K562 (cell line): ENCODE measurements at regions not wholly inside any gene's neighbourhood (a gene's known extent, or its start where the extent isn't known, plus 50 kb on each side); places are given as distances from the start of the nearest gene placed in this dataset.

ENCODE experiments used
- C11orf30 ChIP-seq: fragments of 450-650 bp; IDR thresholded peaks from 2 replicates; pipeline ENCODE4 v1.6.1; 2016; ENCODE audit warnings: low read depth, mild to moderate bottlenecking
- CBX1 ChIP-seq: sonication (generic); IDR thresholded peaks from 2 replicates; pipeline ENCODE4 v1.6.1; 2016; ENCODE audit warnings: antibody characterized with exemption, low read depth, mild to moderate bottlenecking
- CCAR2 ChIP-seq: fragments of 200-400 bp; formaldehyde crosslinking; IDR thresholded peaks from 2 replicates; pipeline ENCODE4 v1.6.1; 2017; ENCODE audit warnings: mild to moderate bottlenecking, low read depth, low read length
- DEAF1 ChIP-seq: fragments of 450-650 bp; formaldehyde crosslinking; IDR thresholded peaks from 2 replicates; pipeline ENCODE4 v1.4.0; 2020; ENCODE audit warnings: mild to moderate bottlenecking, moderate library complexity
- DNMT1 ChIP-seq: fragments of 450-650 bp; IDR thresholded peaks from 2 replicates; pipeline ENCODE4 v1.6.1; 2016; ENCODE audit warnings: antibody characterized with exemption, mild to moderate bottlenecking
- EWSR1 ChIP-seq: fragments of 450-650 bp; IDR thresholded peaks from 2 replicates; pipeline ENCODE4 v1.6.1; 2018; ENCODE audit warnings: borderline replicate concordance, mild to moderate bottlenecking, low read depth, moderate library complexity; ENCODE audit not compliant: partially characterized antibody
- JUN ChIP-seq, 2 experiments: sonication (generic) in 1 of 2; formaldehyde crosslinking in 1 of 2; IDR thresholded peaks; 2 replicates each; pipeline versions ENCODE4 v1.6.1 to v1.8.0; 2012 to 2022; ENCODE audit warnings: borderline replicate concordance in 2 of 2, mild to moderate bottlenecking in 2 of 2, improper control_type of control experiment in 1 of 2, low read depth in 1 of 2, low read length in 1 of 2, missing genetic modification reagents in 1 of 2
- POLR2AphosphoS5 ChIP-seq: IDR thresholded peaks from 2 replicates; pipeline ENCODE4 v1.6.1; 2011; ENCODE audit warnings: mild to moderate bottlenecking, low read depth, low read length, moderate library complexity; ENCODE audit not compliant: control insufficient read depth, insufficient read depth
- TEAD4 ChIP-seq, 2 experiments: sonication (generic) in 1 of 2; formaldehyde crosslinking in 1 of 2; IDR thresholded peaks; 2 replicates each; pipeline versions ENCODE4 v1.6.1 to v1.8.0; 2012 to 2022; ENCODE audit warnings: borderline replicate concordance in 1 of 2, inconsistent platforms in 1 of 2, low read length in 1 of 2, mild to moderate bottlenecking in 1 of 2, missing genetic modification reagents in 1 of 2
- ZNF263 ChIP-seq: sonication (generic); formaldehyde crosslinking; IDR thresholded peaks from 2 replicates; pipeline ENCODE4 v1.8.0; 2022; ENCODE audit warnings: mild to moderate bottlenecking, missing genetic modification reagents, borderline replicate concordance
- ZNF316 ChIP-seq: fragments of 450-650 bp; IDR thresholded peaks from 2 replicates; pipeline ENCODE4 v1.6.1; 2016
- TF ChIP-seq, protein P1 (sequence below): fragments of 200-600 bp; sonication (generic); IDR thresholded peaks from one replicate; pipeline ENCODE4 v1.6.1; 2012; ENCODE audit warnings: mild to moderate bottlenecking, low read depth, low read length, inconsistent platforms

DNA sequence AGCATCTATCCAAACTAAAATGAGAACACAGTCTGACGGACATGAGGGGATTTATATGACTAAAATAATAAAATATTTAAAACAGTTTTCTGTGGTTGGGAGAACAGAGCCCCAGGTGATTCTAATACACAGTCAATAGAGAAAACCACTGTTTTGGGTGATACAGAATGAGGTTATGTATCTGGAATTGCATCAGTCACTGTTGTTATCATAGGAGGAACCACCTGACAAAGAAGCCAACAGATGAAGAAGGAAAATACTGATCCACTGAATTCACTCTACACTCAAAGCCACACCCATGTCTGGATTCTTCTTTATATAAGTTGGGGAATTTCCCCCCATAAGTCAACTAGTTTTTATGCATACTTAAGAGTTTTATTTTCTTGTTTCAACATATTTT, 799.0 kb downstream of the TLR4 start (continued):
- TF ChIP-seq, protein P1, sequence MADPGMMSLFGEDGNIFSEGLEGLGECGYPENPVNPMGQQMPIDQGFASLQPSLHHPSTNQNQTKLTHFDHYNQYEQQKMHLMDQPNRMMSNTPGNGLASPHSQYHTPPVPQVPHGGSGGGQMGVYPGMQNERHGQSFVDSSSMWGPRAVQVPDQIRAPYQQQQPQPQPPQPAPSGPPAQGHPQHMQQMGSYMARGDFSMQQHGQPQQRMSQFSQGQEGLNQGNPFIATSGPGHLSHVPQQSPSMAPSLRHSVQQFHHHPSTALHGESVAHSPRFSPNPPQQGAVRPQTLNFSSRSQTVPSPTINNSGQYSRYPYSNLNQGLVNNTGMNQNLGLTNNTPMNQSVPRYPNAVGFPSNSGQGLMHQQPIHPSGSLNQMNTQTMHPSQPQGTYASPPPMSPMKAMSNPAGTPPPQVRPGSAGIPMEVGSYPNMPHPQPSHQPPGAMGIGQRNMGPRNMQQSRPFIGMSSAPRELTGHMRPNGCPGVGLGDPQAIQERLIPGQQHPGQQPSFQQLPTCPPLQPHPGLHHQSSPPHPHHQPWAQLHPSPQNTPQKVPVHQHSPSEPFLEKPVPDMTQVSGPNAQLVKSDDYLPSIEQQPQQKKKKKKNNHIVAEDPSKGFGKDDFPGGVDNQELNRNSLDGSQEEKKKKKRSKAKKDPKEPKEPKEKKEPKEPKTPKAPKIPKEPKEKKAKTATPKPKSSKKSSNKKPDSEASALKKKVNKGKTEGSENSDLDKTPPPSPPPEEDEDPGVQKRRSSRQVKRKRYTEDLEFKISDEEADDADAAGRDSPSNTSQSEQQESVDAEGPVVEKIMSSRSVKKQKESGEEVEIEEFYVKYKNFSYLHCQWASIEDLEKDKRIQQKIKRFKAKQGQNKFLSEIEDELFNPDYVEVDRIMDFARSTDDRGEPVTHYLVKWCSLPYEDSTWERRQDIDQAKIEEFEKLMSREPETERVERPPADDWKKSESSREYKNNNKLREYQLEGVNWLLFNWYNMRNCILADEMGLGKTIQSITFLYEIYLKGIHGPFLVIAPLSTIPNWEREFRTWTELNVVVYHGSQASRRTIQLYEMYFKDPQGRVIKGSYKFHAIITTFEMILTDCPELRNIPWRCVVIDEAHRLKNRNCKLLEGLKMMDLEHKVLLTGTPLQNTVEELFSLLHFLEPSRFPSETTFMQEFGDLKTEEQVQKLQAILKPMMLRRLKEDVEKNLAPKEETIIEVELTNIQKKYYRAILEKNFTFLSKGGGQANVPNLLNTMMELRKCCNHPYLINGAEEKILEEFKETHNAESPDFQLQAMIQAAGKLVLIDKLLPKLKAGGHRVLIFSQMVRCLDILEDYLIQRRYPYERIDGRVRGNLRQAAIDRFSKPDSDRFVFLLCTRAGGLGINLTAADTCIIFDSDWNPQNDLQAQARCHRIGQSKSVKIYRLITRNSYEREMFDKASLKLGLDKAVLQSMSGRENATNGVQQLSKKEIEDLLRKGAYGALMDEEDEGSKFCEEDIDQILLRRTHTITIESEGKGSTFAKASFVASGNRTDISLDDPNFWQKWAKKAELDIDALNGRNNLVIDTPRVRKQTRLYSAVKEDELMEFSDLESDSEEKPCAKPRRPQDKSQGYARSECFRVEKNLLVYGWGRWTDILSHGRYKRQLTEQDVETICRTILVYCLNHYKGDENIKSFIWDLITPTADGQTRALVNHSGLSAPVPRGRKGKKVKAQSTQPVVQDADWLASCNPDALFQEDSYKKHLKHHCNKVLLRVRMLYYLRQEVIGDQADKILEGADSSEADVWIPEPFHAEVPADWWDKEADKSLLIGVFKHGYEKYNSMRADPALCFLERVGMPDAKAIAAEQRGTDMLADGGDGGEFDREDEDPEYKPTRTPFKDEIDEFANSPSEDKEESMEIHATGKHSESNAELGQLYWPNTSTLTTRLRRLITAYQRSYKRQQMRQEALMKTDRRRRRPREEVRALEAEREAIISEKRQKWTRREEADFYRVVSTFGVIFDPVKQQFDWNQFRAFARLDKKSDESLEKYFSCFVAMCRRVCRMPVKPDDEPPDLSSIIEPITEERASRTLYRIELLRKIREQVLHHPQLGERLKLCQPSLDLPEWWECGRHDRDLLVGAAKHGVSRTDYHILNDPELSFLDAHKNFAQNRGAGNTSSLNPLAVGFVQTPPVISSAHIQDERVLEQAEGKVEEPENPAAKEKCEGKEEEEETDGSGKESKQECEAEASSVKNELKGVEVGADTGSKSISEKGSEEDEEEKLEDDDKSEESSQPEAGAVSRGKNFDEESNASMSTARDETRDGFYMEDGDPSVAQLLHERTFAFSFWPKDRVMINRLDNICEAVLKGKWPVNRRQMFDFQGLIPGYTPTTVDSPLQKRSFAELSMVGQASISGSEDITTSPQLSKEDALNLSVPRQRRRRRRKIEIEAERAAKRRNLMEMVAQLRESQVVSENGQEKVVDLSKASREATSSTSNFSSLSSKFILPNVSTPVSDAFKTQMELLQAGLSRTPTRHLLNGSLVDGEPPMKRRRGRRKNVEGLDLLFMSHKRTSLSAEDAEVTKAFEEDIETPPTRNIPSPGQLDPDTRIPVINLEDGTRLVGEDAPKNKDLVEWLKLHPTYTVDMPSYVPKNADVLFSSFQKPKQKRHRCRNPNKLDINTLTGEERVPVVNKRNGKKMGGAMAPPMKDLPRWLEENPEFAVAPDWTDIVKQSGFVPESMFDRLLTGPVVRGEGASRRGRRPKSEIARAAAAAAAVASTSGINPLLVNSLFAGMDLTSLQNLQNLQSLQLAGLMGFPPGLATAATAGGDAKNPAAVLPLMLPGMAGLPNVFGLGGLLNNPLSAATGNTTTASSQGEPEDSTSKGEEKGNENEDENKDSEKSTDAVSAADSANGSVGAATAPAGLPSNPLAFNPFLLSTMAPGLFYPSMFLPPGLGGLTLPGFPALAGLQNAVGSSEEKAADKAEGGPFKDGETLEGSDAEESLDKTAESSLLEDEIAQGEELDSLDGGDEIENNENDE, result no peak
- TF ChIP-seq DEAF1 (CRISPR knock-in tag) (no peak), CCAR2 (no peak), C11orf30 (no peak), JUN (IDR thresholded peaks at IDR 0.05; ENCODE audit: borderline replicate concordance, low read depth, low read length) (no peak), JUN (CRISPR knock-in tag; IDR thresholded peaks at IDR 0.05; ENCODE audit: borderline replicate concordance) (no peak), CBX1 (no peak), EWSR1 (no peak), POLR2AphosphoS5 (no peak), ZNF263 (no peak), TEAD4 (IDR thresholded peaks at IDR 0.05; ENCODE audit: low read length) (no peak), TEAD4 (CRISPR knock-in tag; IDR thresholded peaks at IDR 0.05; ENCODE audit: borderline replicate concordance) (no peak), ZNF316 (no peak), DNMT1 (no peak)
